Mesenchymal stem cell (in vitro differentiated cells and primary cell): ENCODE measurements at regions not wholly inside any gene's neighbourhood (a gene's known extent, or its start where the extent isn't known, plus 50 kb on each side); places are given as distances from the start of the nearest gene placed in this dataset.

Source experiments
- DNase-seq: peaks from one replicate; pipeline ENCODE4 v3.0.0-alpha.2; 2013
- H2AFZ ChIP-seq: one replicate; pipeline ENCODE4 v1.6.1; 2013; ENCODE audit warnings: low read depth, mild to moderate bottlenecking, control low read depth, inconsistent platforms, low read length, moderate library complexity
- H2AK5ac ChIP-seq: 2 replicates; pipeline ENCODE4 v1.6.1; 2013; ENCODE audit warnings: low read length, moderate library complexity, mild to moderate bottlenecking, inconsistent platforms; ENCODE audit not compliant: severe bottlenecking
- H2BK120ac ChIP-seq: one replicate; pipeline ENCODE4 v1.6.1; 2013; ENCODE audit warnings: low read depth, mild to moderate bottlenecking, inconsistent platforms, low read length, moderate library complexity
- H2BK12ac ChIP-seq, 2 experiments: one replicate each; pipeline ENCODE4 v1.6.1; 2013; ENCODE audit warnings: inconsistent platforms in 2 of 2, low read length in 2 of 2, mild to moderate bottlenecking in 2 of 2, moderate library complexity in 2 of 2, control low read depth in 1 of 2
- H2BK15ac ChIP-seq: one replicate; pipeline ENCODE4 v1.6.1; 2013; ENCODE audit warnings: mild to moderate bottlenecking, low read depth, inconsistent platforms; ENCODE audit not compliant: poor library complexity, severe bottlenecking
- H2BK5ac ChIP-seq: 2 replicates; pipeline ENCODE4 v1.6.1; 2013; ENCODE audit warnings: low read depth, mild to moderate bottlenecking, low read length, control low read depth, inconsistent platforms; ENCODE audit not compliant: poor library complexity, severe bottlenecking
- H3K14ac ChIP-seq, 2 experiments: one replicate each; pipeline ENCODE4 v1.6.1; 2013; ENCODE audit warnings: inconsistent platforms in 2 of 2, low read length in 2 of 2, control low read depth in 1 of 2, mild to moderate bottlenecking in 1 of 2, moderate library complexity in 1 of 2
- H3K18ac ChIP-seq, 2 experiments: one replicate each; pipeline ENCODE4 v1.6.1; 2013; ENCODE audit warnings: inconsistent platforms in 2 of 2, low read length in 2 of 2, control low read depth in 1 of 2, low read depth in 1 of 2, mild to moderate bottlenecking in 1 of 2
- H3K23ac ChIP-seq, 2 experiments: one replicate each; pipeline ENCODE4 v1.6.1; 2013; ENCODE audit warnings: inconsistent platforms in 2 of 2, low read length in 2 of 2, mild to moderate bottlenecking in 2 of 2, moderate library complexity in 2 of 2, control low read depth in 1 of 2
- H3K27ac ChIP-seq: 2 replicates; pipeline ENCODE4 v1.5.1; 2013; ENCODE audit warnings: mild to moderate bottlenecking, moderate library complexity, low read length, control low read depth, inconsistent platforms; ENCODE audit not compliant: poor library complexity, severe bottlenecking
- H3K27me3 ChIP-seq, 2 experiments: 2 replicates each; pipeline versions ENCODE4 v1.6.1 to v1.7.0; 2013; ENCODE audit warnings: low read length in 2 of 2, mild to moderate bottlenecking in 2 of 2, moderate library complexity in 2 of 2, control low read depth in 1 of 2, inconsistent platforms in 1 of 2; ENCODE audit not compliant: control insufficient read depth in 1 of 2, insufficient read depth in 1 of 2
- H3K36me3 ChIP-seq, 2 experiments: 2 replicates each; pipeline versions ENCODE4 v1.6.1 to v1.7.0; 2013; ENCODE audit warnings: low read length in 2 of 2, control low read depth in 1 of 2, inconsistent platforms in 1 of 2, low read depth in 1 of 2, mild to moderate bottlenecking in 1 of 2; ENCODE audit not compliant: insufficient read depth in 2 of 2, control insufficient read depth in 1 of 2
- H3K4ac ChIP-seq, 2 experiments: one replicate each; pipeline ENCODE4 v1.6.1; 2013; ENCODE audit warnings: inconsistent platforms in 2 of 2, low read length in 2 of 2, mild to moderate bottlenecking in 2 of 2, moderate library complexity in 2 of 2, control low read depth in 1 of 2, low read depth in 1 of 2
- H3K4me1 ChIP-seq: 2 replicates; pipeline ENCODE4 v1.6.1; 2013; ENCODE audit warnings: low read depth, low read length, control low read depth; ENCODE audit not compliant: control insufficient read depth, insufficient read depth
- H3K4me2 ChIP-seq: 2 replicates; pipeline ENCODE4 v1.6.1; 2013; ENCODE audit warnings: low read length, mild to moderate bottlenecking, inconsistent platforms; ENCODE audit not compliant: poor library complexity, severe bottlenecking
- H3K4me3 ChIP-seq, 2 experiments: 2 replicates each; pipeline versions ENCODE4 v1.5.1 to v1.7.0; 2013; ENCODE audit warnings: low read length in 2 of 2, mild to moderate bottlenecking in 2 of 2, control low read depth in 1 of 2, low read depth in 1 of 2; ENCODE audit not compliant: insufficient read depth in 1 of 2
- H3K79me1 ChIP-seq: replicated peaks from 2 replicates; pipeline ENCODE4 v1.6.1; 2013; ENCODE audit warnings: mild to moderate bottlenecking, control low read depth, low read length, inconsistent platforms; ENCODE audit not compliant: poor library complexity, severe bottlenecking
- H3K9ac ChIP-seq: 2 replicates; pipeline ENCODE4 v1.7.0; 2013; ENCODE audit warnings: mild to moderate bottlenecking, low read length, moderate library complexity
- H3K9me3 ChIP-seq: 2 replicates; pipeline ENCODE4 v1.7.0; 2013; ENCODE audit warnings: mild to moderate bottlenecking, low read length; ENCODE audit not compliant: control insufficient read depth
- H4K8ac ChIP-seq: one replicate; pipeline ENCODE4 v1.6.1; 2013; ENCODE audit warnings: inconsistent platforms, mild to moderate bottlenecking, low read length, moderate library complexity
- H4K91ac ChIP-seq: one replicate; pipeline ENCODE4 v1.6.1; 2013; ENCODE audit warnings: mild to moderate bottlenecking, low read length, inconsistent platforms
- WGBS: methylation state at CpG from one replicate; pipeline ENCODE4 v1.1.7; 2013; ENCODE audit warnings: mixed read lengths; 5-methylcytosine and 5-hydroxymethylcytosine counted together

DNA sequence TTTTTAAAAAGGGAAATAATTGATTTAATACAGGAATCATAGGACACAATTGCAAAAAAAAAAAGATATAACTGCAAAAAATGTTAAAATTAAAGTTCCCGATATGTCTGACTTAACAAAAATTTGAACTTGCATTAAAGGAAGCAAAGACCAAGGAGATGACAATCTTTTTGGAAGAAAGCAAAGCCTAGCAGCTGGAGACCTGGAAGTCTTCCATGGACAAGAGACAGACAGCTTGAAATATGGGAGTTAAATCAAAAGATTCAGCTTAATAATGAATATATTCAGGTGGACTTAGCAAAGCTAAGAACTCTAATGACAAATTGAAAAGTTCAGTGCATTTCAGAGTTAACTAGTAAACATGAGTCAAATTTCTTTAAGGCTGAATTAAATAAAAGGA, 568.7 kb upstream of the RGMB start:
- peak overlapping the region; percentile 57 for H2BK5ac ChIP-seq
- no peak overlapping the region for H4K91ac ChIP-seq
- H3K9me3 ChIP-seq, result no peaks in the 10 kb centered on the region
- H2BK15ac ChIP-seq, result no peak overlapping the region
- H3K4me3 ChIP-seq, result no peak overlapping the region
- no peak overlapping the region for H2AFZ ChIP-seq
- H3K18ac ChIP-seq, result no peak overlapping the region
- no peak overlapping the region for H2AK5ac ChIP-seq
- H3K23ac ChIP-seq, result no peak overlapping the region
- H3K79me1 ChIP-seq, result no peaks in the 10 kb centered on the region
- H3K4me1 ChIP-seq, result peaks cover 3% of the 10 kb centered on the region
- no peak overlapping the region for H3K14ac ChIP-seq
- no peaks in the 10 kb centered on the region for H3K36me3 ChIP-seq
- WGBS, result 97% methylated on average over 1 of the region's 1 CpG
- H4K8ac ChIP-seq, result no peak overlapping the region
- no peak overlapping the region for H3K9ac ChIP-seq
- no peaks in the 10 kb centered on the region for H3K27me3 ChIP-seq
- no peak for DNase-seq
- no peak overlapping the region for H3K4me2 ChIP-seq
- no peak overlapping the region for H3K4ac ChIP-seq
- no peak overlapping the region for H2BK12ac ChIP-seq
- peak overlapping the region; percentile 76 for H3K27ac ChIP-seq
- H2BK120ac ChIP-seq, result no peak overlapping the region

DNA sequence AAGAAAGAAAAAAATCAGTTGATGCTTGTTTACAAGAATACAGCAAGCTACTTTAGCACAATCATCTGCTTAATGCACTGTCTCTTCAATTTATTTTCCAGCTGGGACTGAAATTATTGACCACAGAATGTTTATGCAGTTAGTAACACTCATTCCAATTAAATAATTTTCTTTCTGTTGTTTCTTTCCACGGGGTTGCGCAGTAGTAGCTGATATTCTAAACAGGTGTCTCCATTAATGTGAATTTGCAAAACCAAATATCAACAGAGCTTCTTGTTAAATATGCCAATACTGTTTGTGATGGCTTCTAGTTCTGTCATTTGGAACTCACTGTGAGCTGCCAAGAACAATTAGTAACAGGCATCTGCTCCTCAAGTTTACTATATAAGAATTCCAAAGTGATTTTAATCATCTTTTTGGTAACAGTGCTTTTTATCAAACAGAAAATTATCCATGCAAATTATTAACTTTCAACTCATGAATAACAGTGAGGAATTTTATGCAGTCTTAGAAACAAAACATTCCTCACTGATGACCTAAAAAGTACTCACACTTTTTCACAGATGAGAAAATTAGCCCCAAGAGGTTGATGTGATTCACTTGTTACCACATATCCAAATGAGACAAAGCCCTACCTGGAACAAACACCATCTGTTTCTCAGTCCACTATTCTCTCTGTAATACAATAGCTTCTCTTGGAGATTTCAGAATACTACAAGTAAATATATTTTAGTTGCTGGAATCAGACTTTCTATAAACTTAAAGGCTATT, 567.6 kb upstream of the RGMB start:
- Histone ChIP-seq H3K14ac (no peak overlapping the region), H3K4me2 (no peak overlapping the region), H3K9me3 (no peaks in the 10 kb centered on the region), H2BK5ac (peak overlapping the region; percentile 19), H3K18ac (no peak overlapping the region), H4K91ac (no peak overlapping the region), H3K4me3 (no peak overlapping the region), H3K23ac (no peak overlapping the region), H3K27me3 (no peaks in the 10 kb centered on the region), H2AK5ac (no peak overlapping the region), H3K79me1 (no peaks in the 10 kb centered on the region), H3K27ac (peak overlapping the region; percentile 97), H2AFZ (no peak overlapping the region), H3K4ac (no peak overlapping the region), H2BK120ac (no peak overlapping the region), H2BK15ac (no peak overlapping the region), H4K8ac (no peak overlapping the region), H2BK12ac (no peak overlapping the region), H3K4me1 (peaks cover 2% of the 10 kb centered on the region), H3K9ac (peak overlapping the region; percentile 34), H3K36me3 (no peaks in the 10 kb centered on the region)
- no peak for DNase-seq
- WGBS, result no CpG with 5 or more reads among the region's 2 CpGs

DNA sequence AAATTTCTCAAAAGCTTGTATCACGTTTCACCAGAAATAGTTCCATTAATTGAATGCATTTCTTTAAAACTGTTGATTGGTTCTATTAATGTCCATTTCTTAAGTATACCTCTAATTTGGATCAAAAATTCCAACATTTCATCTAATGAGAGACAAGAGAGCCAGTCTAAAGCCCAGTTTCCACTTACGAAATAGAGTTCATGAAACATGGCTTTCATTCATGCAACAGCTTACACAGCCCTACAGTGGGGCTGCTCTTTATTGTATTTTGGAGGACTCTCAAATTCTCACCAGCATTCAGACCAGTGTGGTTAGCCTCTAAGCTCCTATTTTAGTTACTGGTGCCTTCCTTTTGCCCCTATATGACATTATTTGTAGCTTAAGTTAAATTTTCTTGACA, 566.9 kb upstream of the RGMB start:
- Histone ChIP-seq H3K27ac (peak overlapping the region; percentile 82), H3K14ac (no peak overlapping the region), H3K4ac (no peak overlapping the region), H2BK12ac (no peak overlapping the region), H2BK120ac (no peak overlapping the region), H4K91ac (no peak overlapping the region), H3K36me3 (no peaks in the 10 kb centered on the region), H2BK15ac (no peak overlapping the region), H3K9ac (no peak overlapping the region), H3K23ac (no peak overlapping the region), H3K79me1 (no peaks in the 10 kb centered on the region), H4K8ac (no peak overlapping the region), H3K9me3 (no peaks in the 10 kb centered on the region), H2AFZ (no peak overlapping the region), H3K4me2 (no peak overlapping the region), H3K4me3 (no peak overlapping the region), H2AK5ac (no peak overlapping the region), H3K4me1 (no peaks in the 10 kb centered on the region), H2BK5ac (peak overlapping the region; percentile 44), H3K27me3 (no peaks in the 10 kb centered on the region), H3K18ac (no peak overlapping the region)
- DNase-seq, result no peak
- WGBS, result 0% methylated on average over 1 of the region's 2 CpGs

DNA sequence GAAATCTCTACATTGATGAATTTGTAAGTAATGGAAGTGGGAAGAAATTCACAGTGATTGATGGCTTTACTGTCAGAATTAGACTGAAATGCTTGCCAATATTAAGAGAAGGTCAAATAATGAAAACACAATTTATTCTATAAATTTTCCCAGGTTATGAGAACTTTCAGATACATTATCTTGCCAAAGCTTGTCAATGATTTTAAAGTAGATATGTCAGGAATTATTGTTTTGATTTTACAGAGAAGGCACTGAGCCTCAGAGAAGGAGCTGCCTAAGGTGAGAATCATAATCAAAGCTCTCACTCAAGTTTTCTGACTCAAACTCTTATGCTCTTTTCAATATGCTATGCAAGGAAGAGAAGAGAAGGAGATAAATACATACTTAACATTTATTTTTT, 564.0 kb upstream of the RGMB start:
- Histone ChIP-seq H3K14ac (no peak overlapping the region), H2BK5ac (no peak overlapping the region), H3K27me3 (no peaks in the 10 kb centered on the region), H3K18ac (no peak overlapping the region), H3K4me3 (no peak overlapping the region), H2BK15ac (no peak overlapping the region), H4K91ac (no peak overlapping the region), H2AFZ (no peak overlapping the region), H3K23ac (no peak overlapping the region), H4K8ac (no peak overlapping the region), H2BK120ac (no peak overlapping the region), H2BK12ac (no peak overlapping the region), H3K27ac (no peak overlapping the region), H2AK5ac (no peak overlapping the region), H3K79me1 (no peaks in the 10 kb centered on the region), H3K9ac (no peak overlapping the region), H3K4me2 (no peak overlapping the region), H3K36me3 (no peaks in the 10 kb centered on the region), H3K4ac (no peak overlapping the region), H3K4me1 (no peaks in the 10 kb centered on the region), H3K9me3 (no peaks in the 10 kb centered on the region)
- no peak for DNase-seq
